K562 (cell line): ENCODE measurements at regions not wholly inside any gene's neighbourhood (a gene's known extent, or its start where the extent isn't known, plus 50 kb on each side); places are given as distances from the start of the nearest gene placed in this dataset.

Experiments used
- ATAC-seq: fragments of 200-7000 bp; cut with Tn5 transposase; 3 replicates; pipeline ENCODE4 v1.9.1; 2020; ENCODE audit warnings: moderate library complexity
- BruUV-seq: library from RNA; stranded (reverse); fragments of 400-500 nt; replicated peaks from 2 replicates; lab custom pipeline; 2021; lab: Mats Ljungman, UMichigan
- CTCF ChIA-PET: fragments of 300-600 bp; formaldehyde crosslinking; extraction: SDS; loops from one replicate; lab custom pipeline; 2021; ENCODE audit warnings: low intra/inter-chr PET ratio; lab: Yijun Ruan, JAX
- POLR2A ChIA-PET: fragments of 300-600, 350-650 bp; sonication (Branson Sonifier 250); formaldehyde crosslinking; extraction: SDS; loops from one replicate; lab custom pipeline; 2021; ENCODE audit warnings: antibody characterized with exemption, inconsistent platforms; lab: Yijun Ruan, JAX
- DNase-seq, 4 experiments: peaks; one replicate each; pipeline versions ENCODE4 v3.0.0 to v3.0.0-alpha.2; 2011 to 2018; ENCODE audit warnings: low spot score in 3 of 4, mixed read lengths in 3 of 4; ENCODE audit errors: extremely low read depth in 1 of 4
- FAIRE-seq: peaks from 2 replicates; lab custom pipeline; 2011; peaks lifted over from hg19 to GRCh38; lab: Jason Lieb, UNC
- H2AFZ ChIP-seq: 2 replicates; pipeline ENCODE4 v1.6.0; 2011; ENCODE audit warnings: low read depth, low read length, control low read depth, inconsistent platforms
- H3K27ac ChIP-seq: fragments of 200-600 bp; 3 replicates; pipeline ENCODE4 v1.8.0; 2011; ENCODE audit warnings: low read depth, mild to moderate bottlenecking, control low read depth, inconsistent platforms, low read length, moderate library complexity, mixed read lengths; ENCODE audit errors: extremely low read depth
- H3K27me3 ChIP-seq, 2 experiments: fragments of 300-600 bp in 1 of 2; 2 replicates in 1 of 2; 3 replicates in 1 of 2; pipeline versions ENCODE4 v1.6.0 to v1.8.0; 2011; ENCODE audit warnings: inconsistent platforms in 2 of 2, low read length in 2 of 2, mild to moderate bottlenecking in 1 of 2, mixed read lengths in 1 of 2, moderate library complexity in 1 of 2; ENCODE audit not compliant: control insufficient read depth in 2 of 2, insufficient read depth in 2 of 2
- H3K36me3 ChIP-seq: fragments of 300-600 bp; 3 replicates; pipeline ENCODE4 v1.8.0; 2011; ENCODE audit warnings: mild to moderate bottlenecking, low read length, inconsistent platforms; ENCODE audit not compliant: control insufficient read depth, insufficient read depth
- H3K4me1 ChIP-seq, 2 experiments: fragments of 200-600 bp in 1 of 2; replicated peaks in 1 of 2; 2 replicates in 1 of 2; 3 replicates in 1 of 2; pipeline versions ENCODE4 v1.5.1 to v1.8.0; 2011; ENCODE audit warnings: inconsistent platforms in 2 of 2, low read length in 2 of 2, mild to moderate bottlenecking in 1 of 2, mixed read lengths in 1 of 2, moderate library complexity in 1 of 2; ENCODE audit not compliant: control insufficient read depth in 2 of 2, insufficient read depth in 2 of 2
- H3K4me2 ChIP-seq: 2 replicates; pipeline ENCODE4 v1.6.1; 2011; ENCODE audit warnings: low read length, control low read depth, inconsistent platforms, mixed read lengths; ENCODE audit not compliant: insufficient read depth
- H3K4me3 ChIP-seq: fragments of 200-600 bp; sonication (generic), shearing (Covaris generic); 2 replicates; pipeline ENCODE4 v1.5.1; 2016; ENCODE audit warnings: control low read depth, inconsistent platforms
- H3K79me2 ChIP-seq: fragments of 200-600 bp; 3 replicates; pipeline ENCODE4 v1.8.0; 2011; ENCODE audit warnings: low read length, inconsistent platforms; ENCODE audit not compliant: control insufficient read depth, insufficient read depth
- H3K9ac ChIP-seq, 2 experiments: 2 replicates each; pipeline versions ENCODE4 v1.6.0 to v1.6.1; 2011; ENCODE audit warnings: low read depth in 2 of 2, low read length in 2 of 2, control low read depth in 1 of 2, inconsistent platforms in 1 of 2, mild to moderate bottlenecking in 1 of 2, mixed read lengths in 1 of 2; ENCODE audit not compliant: insufficient read depth in 1 of 2
- H3K9me1 ChIP-seq: one replicate; pipeline ENCODE4 v1.6.0; 2011; ENCODE audit warnings: inconsistent platforms, mild to moderate bottlenecking, low read length, moderate library complexity; ENCODE audit not compliant: control insufficient read depth, insufficient read depth
- H3K9me3 ChIP-seq: replicated peaks from 2 replicates; pipeline ENCODE4 v1.5.1; 2011; ENCODE audit warnings: low read depth, low read length, inconsistent platforms; ENCODE audit not compliant: control insufficient read depth, insufficient read depth
- H4K20me1 ChIP-seq: replicated peaks from 2 replicates; pipeline ENCODE4 v1.6.1; 2011; ENCODE audit warnings: low read length, inconsistent platforms, mixed read lengths; ENCODE audit not compliant: control insufficient read depth, insufficient read depth
- BDP1 ChIP-seq: IDR thresholded peaks from 3 replicates; pipeline ENCODE4 v1.6.1; 2011; ENCODE audit not compliant: insufficient read length, insufficient read depth
- BRD4 ChIP-seq: fragments of 200-600 bp; sonication (generic); IDR thresholded peaks from 2 replicates; pipeline ENCODE4 v1.6.1; 2017; ENCODE audit warnings: inconsistent platforms
- E2F3 ChIP-seq: fragments of 250-450 bp; sonication (Bioruptor Pico); IDR thresholded peaks from 2 replicates; pipeline ENCODE4 v1.4.0; 2020; ENCODE audit warnings: mild to moderate bottlenecking
- ESRRA ChIP-seq: fragments of 450-650 bp; IDR thresholded peaks from 2 replicates; pipeline ENCODE4 v1.6.1; 2014; ENCODE audit warnings: low read depth, mild to moderate bottlenecking, moderate library complexity, borderline replicate concordance
- HNRNPH1 ChIP-seq: fragments of 200-400 bp; formaldehyde crosslinking; optimal IDR thresholded peaks from 2 replicates; pipeline ENCODE3; 2017; ENCODE audit warnings: low read depth, mild to moderate bottlenecking, low read length, moderate library complexity
- IFI16 ChIP-seq: fragments of 250-450 bp; sonication (Bioruptor Pico); IDR thresholded peaks from 2 replicates; pipeline ENCODE4 v2.1.2; 2022; ENCODE audit warnings: mild to moderate bottlenecking, inconsistent platforms
- KDM5B ChIP-seq: fragments of 200-600 bp; sonication (generic); IDR thresholded peaks from 2 replicates; pipeline ENCODE4 v1.6.1; 2012; ENCODE audit warnings: low read depth, mild to moderate bottlenecking, moderate library complexity, low read length, control low read depth, inconsistent platforms; ENCODE audit not compliant: insufficient replicate concordance
- NONO ChIP-seq, 2 experiments: fragments of 200-400 bp in 1 of 2; fragments of 450-650 bp in 1 of 2; formaldehyde crosslinking in 1 of 2; IDR thresholded peaks; 2 replicates each; pipeline ENCODE4 v1.6.1; 2017; ENCODE audit warnings: low read depth in 2 of 2, mild to moderate bottlenecking in 2 of 2, moderate library complexity in 2 of 2, low read length in 1 of 2
- RFX5 ChIP-seq: IDR thresholded peaks from 2 replicates; pipeline ENCODE4 v1.6.1; 2011; ENCODE audit warnings: low read depth, mild to moderate bottlenecking, improper control_type of control experiment, low read length
- XRCC3 ChIP-seq: fragments of 450-650 bp; IDR thresholded peaks from 2 replicates; pipeline ENCODE4 v1.6.1; 2017; ENCODE audit warnings: mild to moderate bottlenecking, moderate library complexity
- ZNF644 ChIP-seq: fragments of 200-800 bp; sonication (Bioruptor generic); IDR thresholded peaks from 2 replicates; pipeline ENCODE4 v1.6.1; 2016; ENCODE audit warnings: low read depth, missing genetic modification characterization, missing compliant biosample characterization
- WGBS: fragments of 100-300 bp; shearing (Covaris generic); methylation state at CpG from one replicate; pipeline ENCODE4 v1.1.6; 2016; ENCODE audit warnings: low coverage, mixed read lengths; ENCODE audit not compliant: insufficient coverage; ENCODE audit errors: missing lambda C conversion rate; 5-methylcytosine and 5-hydroxymethylcytosine counted together
- in situ Hi-C: fragments of 300-500 bp; cut with MboI; formaldehyde crosslinking; loops from 4 replicates; pipeline ENCODE4 v1.15.0; 2018; ENCODE audit warnings: inconsistent platforms, mixed read lengths
- intact Hi-C: fragments of 100-400 bp; cut with micrococcal nuclease; formaldehyde crosslinking; loops from 2 replicates; pipeline ENCODE4 v1.14.2; 2022
- TF ChIP-seq, protein P1 (sequence below): fragments of 200-800 bp; sonication (Bioruptor generic); IDR thresholded peaks from 2 replicates; pipeline ENCODE4 v1.6.1; 2017; ENCODE audit warnings: missing genetic modification characterization, missing compliant biosample characterization
- TF ChIP-seq, protein P2 (sequence below): fragments of 250-450 bp; sonication (Bioruptor Pico); IDR thresholded peaks from 2 replicates; pipeline ENCODE4 v1.5.0; 2021

- Histone ChIP-seq H3K27ac (no peak overlapping the region), H3K9me1 (no peaks in the 10 kb centered on the region), H3K4me2 (no peak overlapping the region), H3K4me1 (no peaks in the 10 kb centered on the region), H3K9ac (no peak overlapping the region), H2AFZ (no peak overlapping the region), H3K4me3 (no peak overlapping the region), H3K79me2 (no peaks in the 10 kb centered on the region), H4K20me1 (no peaks in the 10 kb centered on the region), H3K27me3 (peaks cover 0 to 3% of the 10 kb centered on the region in 2 experiments; a peak in 1 of 5 replicates), H3K36me3 (no peaks in the 10 kb centered on the region), H3K9me3 (no peaks in the 10 kb centered on the region)
- CTCF ChIA-PET: no interaction called here
- POLR2A ChIA-PET: no interaction called here
- intact Hi-C loops: no loop called here
- FAIRE-seq: no peak
- TF ChIP-seq BRD4: no peak
- no peak for TF ChIP-seq ESRRA
- TF ChIP-seq KDM5B: no peak
- no peak for TF ChIP-seq ZNF644 (tag)
- BruUV-seq: no TSS peak
- 0% methylated on average over 7 of the region's 7 CpGs for WGBS
- ATAC-seq: no peak
- in situ Hi-C loops: no loop called here
- no peak for DNase-seq
Measured at GRCh38 chr4:81883530-81884450, 412.1 kb upstream of the RASGEF1B start.

DNA sequence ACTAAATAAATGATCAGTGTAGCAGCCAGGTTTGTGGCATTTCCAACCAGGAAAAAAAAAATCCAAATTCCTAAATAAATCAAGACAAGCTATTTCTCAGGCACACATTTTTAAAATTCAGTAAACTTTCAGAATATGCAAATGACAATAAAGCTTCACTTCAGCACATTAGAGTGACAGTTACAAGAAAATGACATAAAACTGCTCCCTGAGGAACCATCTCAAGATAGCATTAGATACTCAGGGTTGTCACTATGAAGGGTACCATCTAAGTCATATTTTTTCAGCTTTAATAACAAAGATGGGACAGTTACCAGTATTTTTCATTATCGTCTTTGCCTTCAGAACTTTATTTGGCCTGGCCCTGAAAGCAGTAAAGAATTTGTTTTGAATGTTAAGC, 411.3 kb upstream of the RASGEF1B start:
- ChIA-PET CTCF (no interaction called here), POLR2A (interaction anchor here (1.0 kb wide), 2 partner anchors 15 to 33 kb away, joined by 3 read pairs; no protein-coding TSS in a partner anchor)
- H3K79me2 ChIP-seq: no peaks in the 10 kb centered on the region
- no peaks in the 10 kb centered on the region for H3K9me3 ChIP-seq
- H3K4me2 ChIP-seq: no peak overlapping the region
- DNase-seq (no peak), ATAC-seq (no peak), FAIRE-seq (no peak)
- H3K9me1 ChIP-seq: no peaks in the 10 kb centered on the region
- WGBS: 0% methylated on average over 1 of the region's 1 CpG
- H3K9ac ChIP-seq: no peak overlapping the region
- H3K4me3 ChIP-seq: no peak overlapping the region
- no peaks in the 10 kb centered on the region for H4K20me1 ChIP-seq
- peaks cover 0 to 3% of the 10 kb centered on the region in 2 experiments; a peak in 1 of 5 replicates for H3K27me3 ChIP-seq
- BruUV-seq: no TSS peak
- no peaks in the 10 kb centered on the region for H3K36me3 ChIP-seq
- no peak overlapping the region for H2AFZ ChIP-seq
- intact Hi-C loops: no loop called here
- H3K27ac ChIP-seq: no peak overlapping the region
- H3K4me1 ChIP-seq: no peaks in the 10 kb centered on the region
- in situ Hi-C loops: no loop called here
- TF ChIP-seq HNRNPH1 (no peak), E2F3 (CRISPR knock-in tag) (no peak), IFI16 (no peak), BDP1 (no peak), NONO (IDR thresholded peaks at IDR 0.05; ENCODE audit: low read depth in 2 of 2, low read length in 1 of 2) (no peak), XRCC3 (no peak), RFX5 (no peak)
- TF ChIP-seq, protein P1, sequence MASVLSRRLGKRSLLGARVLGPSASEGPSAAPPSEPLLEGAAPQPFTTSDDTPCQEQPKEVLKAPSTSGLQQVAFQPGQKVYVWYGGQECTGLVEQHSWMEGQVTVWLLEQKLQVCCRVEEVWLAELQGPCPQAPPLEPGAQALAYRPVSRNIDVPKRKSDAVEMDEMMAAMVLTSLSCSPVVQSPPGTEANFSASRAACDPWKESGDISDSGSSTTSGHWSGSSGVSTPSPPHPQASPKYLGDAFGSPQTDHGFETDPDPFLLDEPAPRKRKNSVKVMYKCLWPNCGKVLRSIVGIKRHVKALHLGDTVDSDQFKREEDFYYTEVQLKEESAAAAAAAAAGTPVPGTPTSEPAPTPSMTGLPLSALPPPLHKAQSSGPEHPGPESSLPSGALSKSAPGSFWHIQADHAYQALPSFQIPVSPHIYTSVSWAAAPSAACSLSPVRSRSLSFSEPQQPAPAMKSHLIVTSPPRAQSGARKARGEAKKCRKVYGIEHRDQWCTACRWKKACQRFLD (CRISPR knock-in tag): no peak
- TF ChIP-seq, protein P2, sequence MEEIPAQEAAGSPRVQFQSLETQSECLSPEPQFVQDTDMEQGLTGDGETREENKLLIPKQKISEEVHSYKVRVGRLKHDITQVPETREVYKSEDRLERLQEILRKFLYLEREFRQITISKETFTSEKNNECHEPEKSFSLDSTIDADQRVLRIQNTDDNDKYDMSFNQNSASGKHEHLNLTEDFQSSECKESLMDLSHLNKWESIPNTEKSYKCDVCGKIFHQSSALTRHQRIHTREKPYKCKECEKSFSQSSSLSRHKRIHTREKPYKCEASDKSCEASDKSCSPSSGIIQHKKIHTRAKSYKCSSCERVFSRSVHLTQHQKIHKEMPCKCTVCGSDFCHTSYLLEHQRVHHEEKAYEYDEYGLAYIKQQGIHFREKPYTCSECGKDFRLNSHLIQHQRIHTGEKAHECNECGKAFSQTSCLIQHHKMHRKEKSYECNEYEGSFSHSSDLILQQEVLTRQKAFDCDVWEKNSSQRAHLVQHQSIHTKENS (CRISPR knock-in tag): no peak
